Stomach (tissue), 8 donors: ENCODE measurements at regions not wholly inside any gene's neighbourhood (a gene's known extent, or its start where the extent isn't known, plus 50 kb on each side); places are given as distances from the start of the nearest gene placed in this dataset.
A peak's percentile ranks its signal among the peaks of the same experiment; 100 is the strongest.

Source experiments
- DNase-seq, 2 donors: peaks; one replicate each; pipeline versions ENCODE4 v3.0.0 to v3.0.0-alpha.2; 2013 to 2019
- H3K27ac ChIP-seq, 5 donors: fragments of 200-600 bp in 4 of 5; sonication (generic) in 4 of 5; one replicate each; pipeline ENCODE4 v1.5.1; 2013 to 2019; ENCODE audit warnings: mild to moderate bottlenecking in 1 of 5, moderate library complexity in 1 of 5
- H3K27me3 ChIP-seq, 3 donors: fragments of 200-600 bp; sonication (generic); one replicate each; pipeline ENCODE4 v1.5.1; 2017 to 2019; ENCODE audit warnings: mixed run types in 1 of 3
- H3K36me3 ChIP-seq, 4 donors: fragments of 200-600 bp; sonication (generic); 1 replicate in 3 of 4; 2 replicates in 1 of 4; pipeline ENCODE4 v1.5.1; 2016 to 2019
- H3K4me1 ChIP-seq, 4 donors: fragments of 200-600 bp; sonication (generic); one replicate each; pipeline ENCODE4 v1.5.1; 2016 to 2019
- H3K4me3 ChIP-seq, 4 donors: fragments of 200-600 bp; sonication (generic) in 3 of 4; one replicate each; pipeline ENCODE4 v1.5.1; 2016 to 2019; ENCODE audit warnings: mild to moderate bottlenecking in 1 of 4
- H3K9me3 ChIP-seq, 4 donors: fragments of 200-600 bp; sonication (generic); one replicate each; pipeline ENCODE4 v1.5.1; 2016 to 2019
- EP300 ChIP-seq: sonication (generic); formaldehyde crosslinking; IDR thresholded peaks from one replicate; pipeline ENCODE4 v1.6.1; 2017; ENCODE audit warnings: antibody characterized with exemption
- POLR2A ChIP-seq, 4 donors: fragments of 450-650 bp; IDR thresholded peaks; one replicate each; pipeline ENCODE4 v1.6.1; 2016; ENCODE audit warnings: antibody characterized with exemption in 4 of 4, control low read depth in 2 of 4, mild to moderate bottlenecking in 1 of 4, moderate library complexity in 1 of 4
- POLR2AphosphoS5 ChIP-seq, 3 donors: sonication (generic); formaldehyde crosslinking; IDR thresholded peaks; one replicate each; pipeline ENCODE4 v1.6.1; 2016; ENCODE audit warnings: antibody characterized with exemption in 3 of 3
- WGBS, 5 donors: extraction: QIAGEN DNeasy Blood & Tissue Kit in 3 of 5; methylation state at CpG; one replicate each; pipeline versions ENCODE4 v1.1.5 to v1.1.7; 2013 to 2018; 5-methylcytosine and 5-hydroxymethylcytosine counted together
- intact Hi-C: fragments of 100-400 bp; cut with DNase I; formaldehyde crosslinking; loops from one replicate; pipeline ENCODE4 v1.15.1; 2023; ENCODE audit warnings: low total_unique reads
- TF ChIP-seq, protein P1 (sequence below), 7 experiments: fragments of 450-650 bp in 4 of 7; fragments of 200-600 bp in 3 of 7; sonication (generic) in 3 of 7; IDR thresholded peaks; one replicate each; pipeline ENCODE4 v1.5.1; 2016 to 2019; ENCODE audit warnings: antibody characterized with exemption in 7 of 7, control low read depth in 2 of 7, mild to moderate bottlenecking in 1 of 7
- donor health status: healthy with polysubstance abuse.
- donor health status: Bipolar disorder and iron deficiency.
- donor health status: healthy.

GRCh38 chr1:166603296-166603695, 236.0 kb upstream of the POGK start:
- intact Hi-C loops = no loop called here
- Histone ChIP-seq H3K36me3 (no peaks in the 10 kb centered on the region), H3K4me1 (no peaks in the 10 kb centered on the region), H3K27ac (no peak overlapping the region), H3K4me3 (no peak overlapping the region), H3K9me3 (no peaks in the 10 kb centered on the region), H3K27me3 (no peaks in the 10 kb centered on the region)
- TF ChIP-seq EP300 = no peak
- TF ChIP-seq, protein P1, sequence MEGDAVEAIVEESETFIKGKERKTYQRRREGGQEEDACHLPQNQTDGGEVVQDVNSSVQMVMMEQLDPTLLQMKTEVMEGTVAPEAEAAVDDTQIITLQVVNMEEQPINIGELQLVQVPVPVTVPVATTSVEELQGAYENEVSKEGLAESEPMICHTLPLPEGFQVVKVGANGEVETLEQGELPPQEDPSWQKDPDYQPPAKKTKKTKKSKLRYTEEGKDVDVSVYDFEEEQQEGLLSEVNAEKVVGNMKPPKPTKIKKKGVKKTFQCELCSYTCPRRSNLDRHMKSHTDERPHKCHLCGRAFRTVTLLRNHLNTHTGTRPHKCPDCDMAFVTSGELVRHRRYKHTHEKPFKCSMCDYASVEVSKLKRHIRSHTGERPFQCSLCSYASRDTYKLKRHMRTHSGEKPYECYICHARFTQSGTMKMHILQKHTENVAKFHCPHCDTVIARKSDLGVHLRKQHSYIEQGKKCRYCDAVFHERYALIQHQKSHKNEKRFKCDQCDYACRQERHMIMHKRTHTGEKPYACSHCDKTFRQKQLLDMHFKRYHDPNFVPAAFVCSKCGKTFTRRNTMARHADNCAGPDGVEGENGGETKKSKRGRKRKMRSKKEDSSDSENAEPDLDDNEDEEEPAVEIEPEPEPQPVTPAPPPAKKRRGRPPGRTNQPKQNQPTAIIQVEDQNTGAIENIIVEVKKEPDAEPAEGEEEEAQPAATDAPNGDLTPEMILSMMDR (IDR thresholded peaks at IDR 0.05) = no peak
- TF ChIP-seq POLR2AphosphoS5 (IDR thresholded peaks at IDR 0.05) = peak in 1 of 3 donors; percentile 14
- no peak for TF ChIP-seq POLR2A (IDR thresholded peaks at IDR 0.05)
- DNase-seq = peak in 1 of 2 donors; percentile 35
- 55 to 75% (median 66%) methylated on average over 5 of the region's 5 CpGs for WGBS, 5 donors

DNA sequence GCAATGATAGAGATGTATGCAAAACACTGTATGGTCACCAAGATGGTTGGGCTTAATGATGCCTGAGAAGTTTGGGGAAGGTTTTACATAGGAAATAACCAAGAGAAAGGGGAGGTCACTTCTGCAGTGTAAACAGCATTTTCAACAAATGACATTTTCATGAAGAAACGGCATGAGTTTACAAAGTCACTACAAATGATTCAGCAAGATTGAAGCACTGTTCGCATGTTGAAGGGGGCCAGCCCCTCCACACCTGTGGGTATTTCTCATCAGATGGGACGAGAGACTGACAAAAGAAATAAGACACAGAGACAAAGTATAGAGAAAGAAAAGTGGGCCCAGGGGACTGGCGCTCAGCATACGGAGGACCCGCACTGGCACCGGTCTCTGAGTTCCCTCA, 234.1 kb upstream of the POGK start:
- DNase-seq = no peak
- no peak overlapping the region for H3K4me3 ChIP-seq
- no peaks in the 10 kb centered on the region for H3K4me1 ChIP-seq
- no peaks in the 10 kb centered on the region for H3K27me3 ChIP-seq
- no peak overlapping the region for H3K27ac ChIP-seq
- intact Hi-C loops = no loop called here
- TF ChIP-seq POLR2A (IDR thresholded peaks at IDR 0.05) = no peak
- no peak for TF ChIP-seq POLR2AphosphoS5 (IDR thresholded peaks at IDR 0.05)
- TF ChIP-seq, protein P1 (IDR thresholded peaks at IDR 0.05) = no peak
- no peak for TF ChIP-seq EP300
- no peaks in the 10 kb centered on the region for H3K36me3 ChIP-seq
- WGBS, 5 donors = 35 to 66% (median 54%) methylated on average over 7 of the region's 7 CpGs
- H3K9me3 ChIP-seq = no peaks in the 10 kb centered on the region

DNA sequence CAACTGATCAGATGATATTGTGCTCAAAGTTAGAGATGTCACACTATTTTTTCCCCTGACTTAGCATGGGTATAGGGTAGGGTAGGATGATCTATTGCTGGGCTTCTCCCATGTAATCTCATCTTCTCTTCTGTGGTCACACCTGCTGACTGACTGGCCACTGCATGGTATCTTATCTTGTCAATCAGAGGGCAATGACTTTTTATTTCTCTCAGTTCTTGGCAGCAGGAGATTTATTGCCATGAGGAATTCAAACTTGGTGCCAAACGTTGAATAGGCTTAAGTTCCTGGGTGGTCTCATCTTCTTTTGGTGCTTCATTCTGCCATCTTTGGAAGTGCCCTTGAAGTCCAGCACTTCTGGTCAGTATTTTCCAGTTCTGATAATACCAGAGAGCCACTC, 226.4 kb upstream of the POGK start:
- no peak overlapping the region for H3K27ac ChIP-seq
- 10 to 56% (median 27%) methylated on average over 1 of the region's 1 CpG for WGBS, 5 donors
- no peaks in the 10 kb centered on the region for H3K27me3 ChIP-seq
- TF ChIP-seq, protein P1 (IDR thresholded peaks at IDR 0.05) = no peak
- TF ChIP-seq POLR2AphosphoS5 (IDR thresholded peaks at IDR 0.05) (no peak), POLR2A (IDR thresholded peaks at IDR 0.05) (no peak), EP300 (no peak)
- DNase-seq = no peak
- H3K4me3 ChIP-seq = no peak overlapping the region
- intact Hi-C loops = no loop called here
- no peaks in the 10 kb centered on the region for H3K9me3 ChIP-seq
- no peaks in the 10 kb centered on the region for H3K4me1 ChIP-seq
- no peaks in the 10 kb centered on the region for H3K36me3 ChIP-seq

DNA sequence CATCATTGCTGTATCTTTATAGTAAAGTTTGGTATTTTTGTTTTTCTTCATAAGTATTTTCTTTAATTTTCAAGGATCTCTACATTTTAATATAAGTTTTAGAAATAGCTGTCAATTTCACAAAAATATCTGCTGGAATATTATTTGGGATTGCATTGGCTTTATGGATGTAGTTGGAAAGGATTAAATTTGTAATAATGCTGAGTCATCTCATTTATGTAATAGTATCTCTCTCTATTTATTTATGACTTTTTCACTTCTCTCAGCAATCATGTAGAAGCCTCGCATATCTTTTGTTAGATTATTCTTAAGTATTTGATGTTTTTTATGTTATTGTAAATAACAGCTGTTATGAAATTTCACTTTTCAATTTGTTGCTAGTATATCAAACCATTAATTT, 223.1 kb upstream of the POGK start:
- no peak for DNase-seq
- no peak overlapping the region for H3K27ac ChIP-seq
- no peaks in the 10 kb centered on the region for H3K4me1 ChIP-seq
- 61 to 73% (median 71%) methylated on average over 1 of the region's 1 CpG for WGBS, 5 donors
- H3K36me3 ChIP-seq = no peaks in the 10 kb centered on the region
- H3K4me3 ChIP-seq = no peak overlapping the region
- intact Hi-C loops = no loop called here
- TF ChIP-seq EP300 (no peak), POLR2A (IDR thresholded peaks at IDR 0.05) (no peak), POLR2AphosphoS5 (IDR thresholded peaks at IDR 0.05) (no peak)
- TF ChIP-seq, protein P1 (IDR thresholded peaks at IDR 0.05) = no peak
- H3K27me3 ChIP-seq = no peaks in the 10 kb centered on the region
- no peaks in the 10 kb centered on the region for H3K9me3 ChIP-seq
